Neural progenitor cell (in vitro differentiated cells): ENCODE measurements at regions not wholly inside any gene's neighbourhood (a gene's known extent, or its start where the extent isn't known, plus 50 kb on each side); places are given as distances from the start of the nearest gene placed in this dataset.

Experiments
- DNase-seq: peaks from one replicate; pipeline ENCODE4 v3.0.0-alpha.2; 2016; ENCODE audit warnings: low spot score
- H2AFZ ChIP-seq: fragments of 200-600 bp; sonication (generic); replicated peaks from 2 replicates; pipeline ENCODE4 v1.6.1; 2016; ENCODE audit warnings: antibody characterized with exemption
- H3F3A ChIP-seq: fragments of 200-600 bp; sonication (generic); 2 replicates; pipeline ENCODE4 v1.6.1; 2016; ENCODE audit warnings: antibody characterized with exemption, low read depth
- H3K27ac ChIP-seq: fragments of 200-600 bp; sonication (generic); 2 replicates; pipeline ENCODE4 v1.5.1; 2016; ENCODE audit warnings: mild to moderate bottlenecking
- H3K27me3 ChIP-seq: fragments of 200-600 bp; sonication (generic); 2 replicates; pipeline ENCODE4 v1.6.1; 2016; ENCODE audit warnings: mild to moderate bottlenecking, moderate library complexity
- H3K36me3 ChIP-seq: fragments of 200-600 bp; sonication (generic); 2 replicates; pipeline ENCODE4 v1.5.1; 2016
- H3K4me1 ChIP-seq: fragments of 200-600 bp; sonication (generic); 2 replicates; pipeline ENCODE4 v1.6.1; 2016; ENCODE audit warnings: mixed run types
- H3K4me2 ChIP-seq: fragments of 200-600 bp; sonication (generic); 2 replicates; pipeline ENCODE4 v1.6.1; 2016
- H3K4me3 ChIP-seq: fragments of 200-600 bp; sonication (generic); 2 replicates; pipeline ENCODE4 v1.5.1; 2016
- H3K79me2 ChIP-seq: fragments of 200-600 bp; sonication (generic); 2 replicates; pipeline ENCODE4 v1.6.1; 2016; ENCODE audit warnings: low read depth
- H3K9ac ChIP-seq: fragments of 200-600 bp; sonication (generic); 2 replicates; pipeline ENCODE4 v1.6.1; 2016
- H3K9me3 ChIP-seq: fragments of 200-600 bp; sonication (generic); 2 replicates; pipeline ENCODE4 v1.5.1; 2016; ENCODE audit warnings: low read depth
- H4K20me1 ChIP-seq: fragments of 200-600 bp; sonication (generic); 2 replicates; pipeline ENCODE4 v1.6.1; 2016; ENCODE audit warnings: low read depth
- H3K27ac Mint-ChIP-seq: 3 replicates; pipeline ENCODE4 v1.8.0; 2021; ENCODE audit warnings: mixed read lengths
- H3K27me3 Mint-ChIP-seq: 2 replicates; pipeline ENCODE4 v1.8.0; 2022; ENCODE audit warnings: low read depth, mild to moderate bottlenecking, inconsistent platforms, moderate library complexity, mixed read lengths; ENCODE audit not compliant: insufficient read depth
- H3K36me3 Mint-ChIP-seq: 3 replicates; pipeline ENCODE4 v1.8.0; 2021; ENCODE audit warnings: mixed read lengths
- H3K4me1 Mint-ChIP-seq: 3 replicates; pipeline ENCODE4 v1.8.0; 2021; ENCODE audit warnings: mixed read lengths
- H3K4me3 Mint-ChIP-seq: 3 replicates; pipeline ENCODE4 v1.8.0; 2021; ENCODE audit warnings: mild to moderate bottlenecking, moderate library complexity, mixed read lengths
- H3K9me3 Mint-ChIP-seq: 3 replicates; pipeline ENCODE4 v1.8.0; 2020; ENCODE audit warnings: mixed read lengths
- CTCF ChIP-seq: fragments of 200-600 bp; sonication (generic); IDR thresholded peaks from 2 replicates; pipeline ENCODE4 v1.5.1; 2017; ENCODE audit warnings: antibody characterized with exemption, mild to moderate bottlenecking
- EZH2 ChIP-seq: fragments of 200-600 bp; sonication (generic); IDR thresholded peaks from 2 replicates; pipeline ENCODE4 v1.6.1; 2017; ENCODE audit warnings: antibody characterized with exemption, mild to moderate bottlenecking, moderate library complexity
- EZH2phosphoT487 ChIP-seq: fragments of 200-600 bp; sonication (generic); IDR thresholded peaks from 2 replicates; pipeline ENCODE4 v1.6.1; 2017; ENCODE audit warnings: antibody characterized with exemption

- no peak for DNase-seq
- Histone ChIP-seq H2AFZ (no peak overlapping the region), H3K9ac (no peak overlapping the region), H3K79me2 (no peaks in the 10 kb centered on the region), H3K27me3 (no peaks in the 10 kb centered on the region), H3K4me3 (no peak overlapping the region), H3K4me2 (no peak overlapping the region), H3K36me3 (peaks cover 6% of the 10 kb centered on the region), H3F3A (no peaks in the 10 kb centered on the region), H3K27ac (no peak overlapping the region), H4K20me1 (no peaks in the 10 kb centered on the region), H3K9me3 (peaks cover 3% of the 10 kb centered on the region), H3K4me1 (no peaks in the 10 kb centered on the region)
- H3K27me3 Mint-ChIP-seq, result no peaks in the 10 kb centered on the region
- no peak for TF ChIP-seq CTCF
- TF ChIP-seq EZH2phosphoT487, result no peak
- TF ChIP-seq EZH2, result no peak
- peaks cover 8% of the 10 kb centered on the region for H3K9me3 Mint-ChIP-seq
- no peak overlapping the region for H3K27ac Mint-ChIP-seq
- no peak overlapping the region for H3K4me3 Mint-ChIP-seq
- peaks cover 32% of the 10 kb centered on the region for H3K36me3 Mint-ChIP-seq
- H3K4me1 Mint-ChIP-seq, result no peaks in the 10 kb centered on the region
Measured at GRCh38 chrX:74009041-74009440, 156.5 kb upstream of the XIST start.

GRCh38 chrX:73992019-73992418, 139.5 kb upstream of the XIST start:
- no peaks in the 10 kb centered on the region for H3K4me1 ChIP-seq
- Mint-ChIP-seq H3K27ac (no peak overlapping the region), H3K27me3 (no peaks in the 10 kb centered on the region), H3K36me3 (peaks cover 60% of the 10 kb centered on the region), H3K4me1 (no peaks in the 10 kb centered on the region), H3K4me3 (no peak overlapping the region), H3K9me3 (peaks cover 57% of the 10 kb centered on the region)
- H3K9me3 ChIP-seq, result peaks cover 6% of the 10 kb centered on the region
- no peak overlapping the region for H3K27ac ChIP-seq
- TF ChIP-seq CTCF (no peak), EZH2phosphoT487 (no peak), EZH2 (no peak)
- no peaks in the 10 kb centered on the region for H4K20me1 ChIP-seq
- no peak overlapping the region for H3K4me2 ChIP-seq
- peaks cover 27% of the 10 kb centered on the region for H3K36me3 ChIP-seq
- H3K27me3 ChIP-seq, result no peaks in the 10 kb centered on the region
- no peak for DNase-seq
- H3K79me2 ChIP-seq, result peaks cover 87% of the 10 kb centered on the region
- no peak overlapping the region for H3K9ac ChIP-seq
- no peak overlapping the region for H3K4me3 ChIP-seq
- no peak overlapping the region for H2AFZ ChIP-seq
- H3F3A ChIP-seq, result peaks cover 2% of the 10 kb centered on the region

- Mint-ChIP-seq H3K36me3 (peaks cover 63% of the 10 kb centered on the region), H3K9me3 (peaks cover 50% of the 10 kb centered on the region), H3K27me3 (peaks cover 2% of the 10 kb centered on the region), H3K4me3 (no peak overlapping the region), H3K27ac (no peak overlapping the region), H3K4me1 (no peaks in the 10 kb centered on the region)
- Histone ChIP-seq H3F3A (peaks cover 7% of the 10 kb centered on the region), H4K20me1 (no peaks in the 10 kb centered on the region), H3K79me2 (peaks cover 97% of the 10 kb centered on the region), H3K36me3 (peaks cover 12% of the 10 kb centered on the region), H3K9ac (no peak overlapping the region), H3K9me3 (no peaks in the 10 kb centered on the region), H3K27ac (no peak overlapping the region), H3K27me3 (no peaks in the 10 kb centered on the region), H3K4me2 (no peak overlapping the region), H3K4me1 (no peaks in the 10 kb centered on the region), H3K4me3 (no peak overlapping the region), H2AFZ (no peak overlapping the region)
- DNase-seq, result no peak
- TF ChIP-seq EZH2 (no peak), EZH2phosphoT487 (no peak), CTCF (no peak)
Measured at GRCh38 chrX:73987166-73987565, 134.7 kb upstream of the XIST start.
